Loucy (cell line): ENCODE measurements at regions not wholly inside any gene's neighbourhood (a gene's known extent, or its start where the extent isn't known, plus 50 kb on each side); places are given as distances from the start of the nearest gene placed in this dataset.

Experiments
- H2AFZ ChIP-seq: fragments of 200-600 bp; sonication (generic); 2 replicates; pipeline ENCODE4 v1.6.0; 2016; ENCODE audit warnings: antibody characterized with exemption, mild to moderate bottlenecking, low read length, moderate library complexity
- H3F3A ChIP-seq: fragments of 200-600 bp; 2 replicates; pipeline ENCODE4 v1.6.0; 2016; ENCODE audit warnings: antibody characterized with exemption, low read depth, mild to moderate bottlenecking
- H3K27me3 ChIP-seq: fragments of 200-600 bp; sonication (generic); 2 replicates; pipeline ENCODE4 v1.6.1; 2014; ENCODE audit warnings: low read length, mild to moderate bottlenecking; ENCODE audit not compliant: insufficient read depth, poor library complexity, severe bottlenecking
- H3K36me3 ChIP-seq: fragments of 200-600 bp; sonication (generic); 2 replicates; pipeline ENCODE4 v1.6.1; 2016; ENCODE audit warnings: low read length; ENCODE audit not compliant: insufficient read depth
- H3K4me1 ChIP-seq: fragments of 200-600 bp; sonication (generic); 2 replicates; pipeline ENCODE4 v1.5.1; 2014; ENCODE audit warnings: low read length, mild to moderate bottlenecking; ENCODE audit not compliant: insufficient read depth, poor library complexity, severe bottlenecking
- H3K4me2 ChIP-seq: fragments of 200-600 bp; sonication (generic); 2 replicates; pipeline ENCODE4 v1.6.0; 2014; ENCODE audit warnings: antibody characterized with exemption, low read length, low read depth, mild to moderate bottlenecking; ENCODE audit not compliant: poor library complexity, severe bottlenecking
- H3K4me3 ChIP-seq: fragments of 200-600 bp; sonication (generic); 2 replicates; pipeline ENCODE4 v1.5.1; 2014; ENCODE audit warnings: low read length, mild to moderate bottlenecking, mixed read lengths; ENCODE audit not compliant: poor library complexity, severe bottlenecking
- H3K79me2 ChIP-seq: fragments of 200-600 bp; sonication (generic); 2 replicates; pipeline ENCODE4 v1.6.1; 2014; ENCODE audit warnings: low read length; ENCODE audit not compliant: insufficient read depth
- H3K9ac ChIP-seq: fragments of 200-600 bp; sonication (generic); 2 replicates; pipeline ENCODE4 v1.6.0; 2014; ENCODE audit warnings: mild to moderate bottlenecking, low read depth, low read length, moderate library complexity; ENCODE audit not compliant: poor library complexity, severe bottlenecking
- H3K9me2 ChIP-seq: fragments of 200-600 bp; sonication (generic); replicated peaks from 2 replicates; pipeline ENCODE4 v1.6.1; 2016; ENCODE audit warnings: low read depth, low read length, mixed read lengths
- H3K9me3 ChIP-seq: fragments of 200-600 bp; sonication (generic); 2 replicates; pipeline ENCODE4 v1.6.1; 2014; ENCODE audit warnings: mild to moderate bottlenecking, antibody characterized with exemption, low read length, low read depth; ENCODE audit not compliant: insufficient read depth
- H4K20me1 ChIP-seq: fragments of 200-600 bp; sonication (generic); 2 replicates; pipeline ENCODE4 v1.6.0; 2014; ENCODE audit warnings: antibody characterized with exemption, low read length, mild to moderate bottlenecking; ENCODE audit not compliant: insufficient read depth, poor library complexity, severe bottlenecking
- CTCF ChIP-seq: fragments of 200-600 bp; sonication (generic); conservative IDR thresholded peaks from 2 replicates; pipeline ENCODE4 v1.5.1; 2014; ENCODE audit warnings: mild to moderate bottlenecking, antibody characterized with exemption, low read length
- EZH2phosphoT487 ChIP-seq: fragments of 200-600 bp; IDR thresholded peaks from 2 replicates; pipeline ENCODE4 v1.6.1; 2018; ENCODE audit warnings: antibody characterized with exemption, mild to moderate bottlenecking, moderate library complexity, borderline replicate concordance

DNA sequence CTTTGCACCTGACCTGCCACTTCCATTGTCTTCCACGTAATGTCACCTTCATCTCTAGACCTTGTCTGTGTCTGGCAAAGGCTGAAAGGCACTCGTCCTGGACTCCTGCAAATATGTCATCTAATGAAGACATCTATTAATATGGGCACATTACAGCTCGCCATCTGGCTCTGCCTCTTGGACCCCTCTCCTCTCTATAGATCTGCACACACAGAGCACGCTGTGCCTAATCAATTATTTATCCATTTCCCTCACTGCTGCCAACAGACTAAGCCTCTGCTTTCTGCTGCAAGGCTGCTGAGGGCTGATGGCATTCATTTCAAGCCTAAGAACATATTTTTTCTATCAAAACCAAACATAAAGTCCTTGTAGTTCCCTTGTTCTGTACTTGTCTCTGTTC is 573.0 kb downstream of the TUSC7 start:
- no peak for TF ChIP-seq CTCF
- TF ChIP-seq EZH2phosphoT487: no peak
- H3K9me3 ChIP-seq: no peaks in the 10 kb centered on the region
- H3K27me3 ChIP-seq: no peaks in the 10 kb centered on the region
- no peaks in the 10 kb centered on the region for H3K79me2 ChIP-seq
- H2AFZ ChIP-seq: no peak overlapping the region
- H3K9ac ChIP-seq: no peak overlapping the region
- H4K20me1 ChIP-seq: no peaks in the 10 kb centered on the region
- H3F3A ChIP-seq: no peaks in the 10 kb centered on the region
- no peaks in the 10 kb centered on the region for H3K4me1 ChIP-seq
- no peaks in the 10 kb centered on the region for H3K9me2 ChIP-seq
- no peak overlapping the region for H3K4me3 ChIP-seq
- no peak overlapping the region for H3K4me2 ChIP-seq
- H3K36me3 ChIP-seq: no peaks in the 10 kb centered on the region

GRCh38 chr3:117285737-117286136 is 576.2 kb downstream of the TUSC7 start:
- Histone ChIP-seq H3K9ac (no peak overlapping the region), H3K9me2 (no peaks in the 10 kb centered on the region), H4K20me1 (no peaks in the 10 kb centered on the region), H3F3A (no peaks in the 10 kb centered on the region), H3K9me3 (no peaks in the 10 kb centered on the region), H3K4me1 (no peaks in the 10 kb centered on the region), H3K27me3 (no peaks in the 10 kb centered on the region), H3K79me2 (no peaks in the 10 kb centered on the region), H2AFZ (no peak overlapping the region), H3K4me3 (no peak overlapping the region), H3K4me2 (no peak overlapping the region), H3K36me3 (no peaks in the 10 kb centered on the region)
- TF ChIP-seq EZH2phosphoT487 (no peak), CTCF (no peak)

DNA sequence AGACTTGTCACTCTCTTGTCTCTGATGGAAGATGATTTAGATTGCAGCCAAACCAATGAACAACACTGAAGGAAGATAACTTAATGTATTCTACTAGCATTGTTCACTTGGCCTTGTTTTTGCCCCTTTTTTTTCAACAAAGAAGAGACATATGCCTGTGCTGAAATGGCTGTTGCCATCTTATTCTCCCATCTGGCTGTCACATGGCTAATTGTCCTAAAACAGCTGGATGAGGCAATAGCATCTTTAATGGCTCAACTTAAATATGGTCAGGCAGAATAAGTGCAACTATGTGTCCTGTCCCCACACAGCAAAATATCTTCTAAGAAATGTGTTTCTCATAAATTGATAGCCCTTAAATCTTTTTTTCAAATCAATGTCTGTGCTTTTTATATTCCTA is 576.9 kb downstream of the TUSC7 start:
- H3K79me2 ChIP-seq: no peaks in the 10 kb centered on the region
- H3K9me2 ChIP-seq: no peaks in the 10 kb centered on the region
- H3K36me3 ChIP-seq: no peaks in the 10 kb centered on the region
- no peaks in the 10 kb centered on the region for H3F3A ChIP-seq
- H3K9me3 ChIP-seq: no peaks in the 10 kb centered on the region
- TF ChIP-seq CTCF (no peak), EZH2phosphoT487 (no peak)
- H3K27me3 ChIP-seq: no peaks in the 10 kb centered on the region
- no peak overlapping the region for H2AFZ ChIP-seq
- H3K4me2 ChIP-seq: no peak overlapping the region
- H4K20me1 ChIP-seq: no peaks in the 10 kb centered on the region
- H3K9ac ChIP-seq: no peak overlapping the region
- no peak overlapping the region for H3K4me3 ChIP-seq
- H3K4me1 ChIP-seq: no peaks in the 10 kb centered on the region
